DND-41 (cell line): ENCODE measurements at regions not wholly inside any gene's neighbourhood (a gene's known extent, or its start where the extent isn't known, plus 50 kb on each side); places are given as distances from the start of the nearest gene placed in this dataset.

ENCODE experiments used
- EZH2 ChIP-seq: IDR thresholded peaks from 3 replicates; pipeline ENCODE4 v1.6.1; 2012; ENCODE audit warnings: borderline replicate concordance, low read depth, mild to moderate bottlenecking, moderate library complexity, low read length, inconsistent platforms; ENCODE audit not compliant: severe bottlenecking
- TF ChIP-seq, protein P1 (sequence below): IDR thresholded peaks from 2 replicates; pipeline ENCODE4 v1.5.1; 2012; ENCODE audit warnings: borderline replicate concordance, low read length, moderate library complexity, mild to moderate bottlenecking; ENCODE audit not compliant: poor library complexity, severe bottlenecking; ENCODE audit errors: extremely low read depth

- no peak for TF ChIP-seq EZH2
- TF ChIP-seq, protein P1, sequence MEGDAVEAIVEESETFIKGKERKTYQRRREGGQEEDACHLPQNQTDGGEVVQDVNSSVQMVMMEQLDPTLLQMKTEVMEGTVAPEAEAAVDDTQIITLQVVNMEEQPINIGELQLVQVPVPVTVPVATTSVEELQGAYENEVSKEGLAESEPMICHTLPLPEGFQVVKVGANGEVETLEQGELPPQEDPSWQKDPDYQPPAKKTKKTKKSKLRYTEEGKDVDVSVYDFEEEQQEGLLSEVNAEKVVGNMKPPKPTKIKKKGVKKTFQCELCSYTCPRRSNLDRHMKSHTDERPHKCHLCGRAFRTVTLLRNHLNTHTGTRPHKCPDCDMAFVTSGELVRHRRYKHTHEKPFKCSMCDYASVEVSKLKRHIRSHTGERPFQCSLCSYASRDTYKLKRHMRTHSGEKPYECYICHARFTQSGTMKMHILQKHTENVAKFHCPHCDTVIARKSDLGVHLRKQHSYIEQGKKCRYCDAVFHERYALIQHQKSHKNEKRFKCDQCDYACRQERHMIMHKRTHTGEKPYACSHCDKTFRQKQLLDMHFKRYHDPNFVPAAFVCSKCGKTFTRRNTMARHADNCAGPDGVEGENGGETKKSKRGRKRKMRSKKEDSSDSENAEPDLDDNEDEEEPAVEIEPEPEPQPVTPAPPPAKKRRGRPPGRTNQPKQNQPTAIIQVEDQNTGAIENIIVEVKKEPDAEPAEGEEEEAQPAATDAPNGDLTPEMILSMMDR, result no peak
These were observed 503.5 kb downstream of the MID1IP1 start for GRCh38 chrX:39304746-39305145.
